ENCODE measurements at regions not wholly inside any gene's neighbourhood (a gene's known extent, or its start where the extent isn't known, plus 50 kb on each side); places are given as distances from the start of the nearest gene placed in this dataset.

- TF ChIP-seq POLR2A (IDR thresholded peaks at IDR 0.05) (no peak), CTCF (IDR thresholded peaks at IDR 0.05 in 8 of 11, conservative IDR thresholded peaks at IDR 0.05 in 3 of 11) (no peak)
Observed at GRCh38 chr5:92418341-92418740, 1035.2 kb upstream of the ARRDC3 start.

Measured in spleen (tissue), 7 donors.